ENCODE measurements at regions not wholly inside any gene's neighbourhood (a gene's known extent, or its start where the extent isn't known, plus 50 kb on each side); places are given as distances from the start of the nearest gene placed in this dataset.

DNA sequence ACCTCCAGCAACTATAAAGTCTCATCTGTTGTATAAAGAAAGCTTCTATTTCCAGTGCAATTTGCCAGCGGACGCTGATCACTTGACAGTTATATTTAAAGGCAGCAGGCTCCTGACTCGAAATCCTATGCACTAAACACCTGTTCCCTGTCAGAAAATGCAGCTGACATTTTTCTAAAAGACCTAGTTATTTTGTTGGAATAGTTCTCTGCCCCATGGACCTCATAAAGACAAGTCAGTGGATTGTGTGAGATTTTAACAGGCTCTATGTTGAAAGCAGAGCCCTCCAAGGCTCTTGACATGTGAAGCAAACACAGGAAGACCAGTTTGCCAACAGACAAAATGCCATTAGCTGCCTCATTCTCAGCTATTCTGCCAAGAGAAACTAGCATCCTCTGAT lies 304.7 kb upstream of the KLF12 start:
- TF ChIP-seq EZH2 (IDR thresholded peaks at IDR 0.05; ENCODE audit: low read depth, unreplicated experiment) (no peak), CREB1 (CRISPR knock-in tag; IDR thresholded peaks at IDR 0.05; ENCODE audit: low read depth) (no peak)
- TF ChIP-seq, protein P1, sequence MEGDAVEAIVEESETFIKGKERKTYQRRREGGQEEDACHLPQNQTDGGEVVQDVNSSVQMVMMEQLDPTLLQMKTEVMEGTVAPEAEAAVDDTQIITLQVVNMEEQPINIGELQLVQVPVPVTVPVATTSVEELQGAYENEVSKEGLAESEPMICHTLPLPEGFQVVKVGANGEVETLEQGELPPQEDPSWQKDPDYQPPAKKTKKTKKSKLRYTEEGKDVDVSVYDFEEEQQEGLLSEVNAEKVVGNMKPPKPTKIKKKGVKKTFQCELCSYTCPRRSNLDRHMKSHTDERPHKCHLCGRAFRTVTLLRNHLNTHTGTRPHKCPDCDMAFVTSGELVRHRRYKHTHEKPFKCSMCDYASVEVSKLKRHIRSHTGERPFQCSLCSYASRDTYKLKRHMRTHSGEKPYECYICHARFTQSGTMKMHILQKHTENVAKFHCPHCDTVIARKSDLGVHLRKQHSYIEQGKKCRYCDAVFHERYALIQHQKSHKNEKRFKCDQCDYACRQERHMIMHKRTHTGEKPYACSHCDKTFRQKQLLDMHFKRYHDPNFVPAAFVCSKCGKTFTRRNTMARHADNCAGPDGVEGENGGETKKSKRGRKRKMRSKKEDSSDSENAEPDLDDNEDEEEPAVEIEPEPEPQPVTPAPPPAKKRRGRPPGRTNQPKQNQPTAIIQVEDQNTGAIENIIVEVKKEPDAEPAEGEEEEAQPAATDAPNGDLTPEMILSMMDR (conservative IDR thresholded peaks at IDR 0.05; ENCODE audit: low read depth in 2 of 2), result no peak
- TF ChIP-seq, protein P2, sequence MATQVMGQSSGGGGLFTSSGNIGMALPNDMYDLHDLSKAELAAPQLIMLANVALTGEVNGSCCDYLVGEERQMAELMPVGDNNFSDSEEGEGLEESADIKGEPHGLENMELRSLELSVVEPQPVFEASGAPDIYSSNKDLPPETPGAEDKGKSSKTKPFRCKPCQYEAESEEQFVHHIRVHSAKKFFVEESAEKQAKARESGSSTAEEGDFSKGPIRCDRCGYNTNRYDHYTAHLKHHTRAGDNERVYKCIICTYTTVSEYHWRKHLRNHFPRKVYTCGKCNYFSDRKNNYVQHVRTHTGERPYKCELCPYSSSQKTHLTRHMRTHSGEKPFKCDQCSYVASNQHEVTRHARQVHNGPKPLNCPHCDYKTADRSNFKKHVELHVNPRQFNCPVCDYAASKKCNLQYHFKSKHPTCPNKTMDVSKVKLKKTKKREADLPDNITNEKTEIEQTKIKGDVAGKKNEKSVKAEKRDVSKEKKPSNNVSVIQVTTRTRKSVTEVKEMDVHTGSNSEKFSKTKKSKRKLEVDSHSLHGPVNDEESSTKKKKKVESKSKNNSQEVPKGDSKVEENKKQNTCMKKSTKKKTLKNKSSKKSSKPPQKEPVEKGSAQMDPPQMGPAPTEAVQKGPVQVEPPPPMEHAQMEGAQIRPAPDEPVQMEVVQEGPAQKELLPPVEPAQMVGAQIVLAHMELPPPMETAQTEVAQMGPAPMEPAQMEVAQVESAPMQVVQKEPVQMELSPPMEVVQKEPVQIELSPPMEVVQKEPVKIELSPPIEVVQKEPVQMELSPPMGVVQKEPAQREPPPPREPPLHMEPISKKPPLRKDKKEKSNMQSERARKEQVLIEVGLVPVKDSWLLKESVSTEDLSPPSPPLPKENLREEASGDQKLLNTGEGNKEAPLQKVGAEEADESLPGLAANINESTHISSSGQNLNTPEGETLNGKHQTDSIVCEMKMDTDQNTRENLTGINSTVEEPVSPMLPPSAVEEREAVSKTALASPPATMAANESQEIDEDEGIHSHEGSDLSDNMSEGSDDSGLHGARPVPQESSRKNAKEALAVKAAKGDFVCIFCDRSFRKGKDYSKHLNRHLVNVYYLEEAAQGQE (IDR thresholded peaks at IDR 0.05; ENCODE audit: unreplicated experiment), result no peak
